GM21786 (cell line): ENCODE measurements at regions not wholly inside any gene's neighbourhood (a gene's known extent, or its start where the extent isn't known, plus 50 kb on each side); places are given as distances from the start of the nearest gene placed in this dataset.
"Not testable (repeated sequence)": the region's sequence is repeated elsewhere in the genome, so short reads cannot be mapped to it uniquely, and the experiment has no call there.

ENCODE experiments used
- ATAC-seq: cut with Tn5 transposase; IDR thresholded peaks from one replicate; pipeline ENCODE4 v1.9.1; 2021; ENCODE audit not compliant: unreplicated experiment

- ATAC-seq: no peak
Observed at GRCh38 chr5:117759849-117760499, 1185.4 kb upstream of the SEMA6A start.

- ATAC-seq: no peak
Observed at GRCh38 chr5:117752403-117752802, 1177.8 kb upstream of the SEMA6A start.

- no peak for ATAC-seq
Observed at GRCh38 chr5:117748336-117748735, 1173.7 kb upstream of the SEMA6A start.

- no peak for ATAC-seq
Observed at GRCh38 chr5:117743337-117743736, 1168.7 kb upstream of the SEMA6A start.

GRCh38 chr5:117741655-117742206, 1167.1 kb upstream of the SEMA6A start:
- ATAC-seq: no peak

GRCh38 chr5:117740268-117740667, 1165.6 kb upstream of the SEMA6A start:
- no peak for ATAC-seq

GRCh38 chr5:117738571-117738970, 1163.9 kb upstream of the SEMA6A start:
- no peak for ATAC-seq

- no peak for ATAC-seq
Observed at GRCh38 chr5:117736698-117737097, 1162.1 kb upstream of the SEMA6A start.

GRCh38 chr5:117734056-117734455, 1159.4 kb upstream of the SEMA6A start:
- ATAC-seq: no peak

GRCh38 chr5:117733051-117733450, 1158.4 kb upstream of the SEMA6A start:
- ATAC-seq: no peak

GRCh38 chr5:117732264-117732663, 1157.6 kb upstream of the SEMA6A start:
- ATAC-seq: no peak

GRCh38 chr5:117731446-117731845, 1156.8 kb upstream of the SEMA6A start:
- no peak for ATAC-seq

GRCh38 chr5:117720784-117721183, 1146.2 kb upstream of the SEMA6A start:
- not testable (repeated sequence) for ATAC-seq

- ATAC-seq: no peak
Observed at GRCh38 chr5:117719413-117719812, 1144.8 kb upstream of the SEMA6A start.

- no peak for ATAC-seq
Observed at GRCh38 chr5:117713585-117714198, 1139.1 kb upstream of the SEMA6A start.

GRCh38 chr5:117701062-117701461, 1126.4 kb upstream of the SEMA6A start:
- no peak for ATAC-seq

GRCh38 chr5:117692606-117693005, 1118.0 kb upstream of the SEMA6A start:
- no peak for ATAC-seq

- ATAC-seq: no peak
Observed at GRCh38 chr5:117691081-117691870, 1116.7 kb upstream of the SEMA6A start.

GRCh38 chr5:117690612-117691011, 1116.0 kb upstream of the SEMA6A start:
- no peak for ATAC-seq

- no peak for ATAC-seq
Observed at GRCh38 chr5:117686926-117687325, 1112.3 kb upstream of the SEMA6A start.

GRCh38 chr5:117682416-117682815, 1107.8 kb upstream of the SEMA6A start:
- no peak for ATAC-seq
